ENCODE measurements at regions not wholly inside any gene's neighbourhood (a gene's known extent, or its start where the extent isn't known, plus 50 kb on each side); places are given as distances from the start of the nearest gene placed in this dataset.
"Not testable (repeated sequence)": the region's sequence is repeated elsewhere in the genome, so short reads cannot be mapped to it uniquely, and the experiment has no call there.

- no peak for TF ChIP-seq POLR2A (IDR thresholded peaks at IDR 0.05)
- TF ChIP-seq CTCF (IDR thresholded peaks at IDR 0.05) = no peak
- Histone ChIP-seq H3K4me3 (no peak overlapping the region), H3K4me1 (no peaks in the 10 kb centered on the region), H3K9me3 (no peaks in the 10 kb centered on the region), H3K27me3 (no peaks in the 10 kb centered on the region), H3K27ac (no peak overlapping the region), H3K36me3 (no peaks in the 10 kb centered on the region)
- DNase-seq = no peak
- intact Hi-C loops (cut with DNase I) = no loop called here
- 58 to 72% methylated on average over 2 to 3 of the region's 3 CpGs for WGBS, 2 donors
Measured at GRCh38 chr18:1544016-1544415, 639.3 kb downstream of the ADCYAP1 start.

GRCh38 chr18:1557711-1558110, 653.0 kb downstream of the ADCYAP1 start:
- DNase-seq; intact Hi-C loops (cut with DNase I): not testable (repeated sequence)

GRCh38 chr18:1559563-1559962, 654.9 kb downstream of the ADCYAP1 start:
- H3K36me3 ChIP-seq = no peaks in the 10 kb centered on the region
- no peak overlapping the region for H3K4me3 ChIP-seq
- intact Hi-C loops (cut with DNase I) = no loop called here
- no peaks in the 10 kb centered on the region for H3K9me3 ChIP-seq
- no peaks in the 10 kb centered on the region for H3K4me1 ChIP-seq
- H3K27me3 ChIP-seq = no peaks in the 10 kb centered on the region
- no peak for TF ChIP-seq POLR2A (IDR thresholded peaks at IDR 0.05)
- TF ChIP-seq CTCF (IDR thresholded peaks at IDR 0.05) = no peak
- 36 to 86% methylated on average over 2 to 3 of the region's 3 CpGs for WGBS, 2 donors
- DNase-seq = no peak
- no peak overlapping the region for H3K27ac ChIP-seq

More at GRCh38 chr18:1557711-1558110, 653.0 kb downstream of the ADCYAP1 start:
- 75 to 80% methylated on average over 1 of the region's 1 CpG for WGBS, 2 donors
- H3K36me3 ChIP-seq, H3K27me3 ChIP-seq, H3K9me3 ChIP-seq, H3K4me1 ChIP-seq, H3K27ac ChIP-seq, H3K4me3 ChIP-seq: not testable (repeated sequence)

- Histone ChIP-seq H3K27ac (no peak overlapping the region), H3K9me3 (no peaks in the 10 kb centered on the region), H3K4me3 (no peak overlapping the region), H3K4me1 (no peaks in the 10 kb centered on the region), H3K27me3 (no peaks in the 10 kb centered on the region), H3K36me3 (no peaks in the 10 kb centered on the region)
- TF ChIP-seq CTCF (IDR thresholded peaks at IDR 0.05) (no peak), POLR2A (IDR thresholded peaks at IDR 0.05) (no peak)
- intact Hi-C loops (cut with DNase I) = no loop called here
- WGBS, 2 donors = 64 to 68% methylated on average over 3 of the region's 3 CpGs
- DNase-seq = no peak
Measured at GRCh38 chr18:1564793-1565192, 660.1 kb downstream of the ADCYAP1 start.

- H3K27me3 ChIP-seq = no peaks in the 10 kb centered on the region
- 56 to 60% methylated on average over 2 of the region's 2 CpGs for WGBS, 2 donors
- no peak overlapping the region for H3K4me3 ChIP-seq
- no peak for TF ChIP-seq CTCF (IDR thresholded peaks at IDR 0.05)
- no peaks in the 10 kb centered on the region for H3K4me1 ChIP-seq
- no peaks in the 10 kb centered on the region for H3K9me3 ChIP-seq
- intact Hi-C loops (cut with DNase I) = no loop called here
- no peak overlapping the region for H3K27ac ChIP-seq
- no peaks in the 10 kb centered on the region for H3K36me3 ChIP-seq
- DNase-seq = no peak
Measured at GRCh38 chr18:1571206-1571605, 666.5 kb downstream of the ADCYAP1 start.

- Histone ChIP-seq H3K4me3 (no peak overlapping the region), H3K27ac (no peak overlapping the region), H3K27me3 (no peaks in the 10 kb centered on the region), H3K9me3 (no peaks in the 10 kb centered on the region), H3K4me1 (no peaks in the 10 kb centered on the region), H3K36me3 (no peaks in the 10 kb centered on the region)
- intact Hi-C loops (cut with DNase I) = no loop called here
- DNase-seq = no peak
- whole genome bisulfite sequencing, 2 donors = 48 to 51% methylated on average over 5 of the region's 5 CpGs
- TF ChIP-seq CTCF (IDR thresholded peaks at IDR 0.05) = no peak
Measured at GRCh38 chr18:1573732-1574131, 669.1 kb downstream of the ADCYAP1 start.

Data from esophagus squamous epithelium (tissue), 5 donors.